Keratinocyte (primary cell): ENCODE measurements at regions not wholly inside any gene's neighbourhood (a gene's known extent, or its start where the extent isn't known, plus 50 kb on each side); places are given as distances from the start of the nearest gene placed in this dataset.

Experiments used
- DNase-seq: peaks from one replicate; pipeline ENCODE4 v3.0.0-alpha.2; 2011; ENCODE audit warnings: low read depth, missing footprints, low spot score
- FAIRE-seq: peaks from 2 replicates; lab custom pipeline; 2011; peaks lifted over from hg19 to GRCh38; lab: Jason Lieb, UNC
- H2AFZ ChIP-seq: 2 replicates; pipeline ENCODE4 v1.6.0; 2012; ENCODE audit warnings: low read length, control low read depth, inconsistent platforms; ENCODE audit not compliant: control insufficient read depth
- H3K27ac ChIP-seq: 2 replicates; pipeline ENCODE4 v1.5.1; 2011; ENCODE audit warnings: low read length; ENCODE audit not compliant: control insufficient read depth, insufficient read depth
- H3K27me3 ChIP-seq: 3 replicates; pipeline ENCODE4 v1.6.0; 2011; ENCODE audit warnings: low read length; ENCODE audit not compliant: control insufficient read depth, insufficient read depth; ENCODE audit errors: extremely low read depth
- H3K36me3 ChIP-seq, 2 experiments: 2 replicates in 1 of 2; 3 replicates in 1 of 2; pipeline ENCODE4 v1.5.1; 2011; ENCODE audit warnings: low read length in 2 of 2, mild to moderate bottlenecking in 1 of 2; ENCODE audit not compliant: control insufficient read depth in 2 of 2, insufficient read depth in 2 of 2; ENCODE audit errors: extremely low read depth in 1 of 2
- H3K4me1 ChIP-seq: 3 replicates; pipeline ENCODE4 v1.5.1; 2011; ENCODE audit warnings: low read length; ENCODE audit not compliant: control insufficient read depth, insufficient read depth; ENCODE audit errors: extremely low read depth
- H3K4me2 ChIP-seq: 3 replicates; pipeline ENCODE4 v1.6.0; 2011; ENCODE audit warnings: low read depth, low read length; ENCODE audit not compliant: control insufficient read depth, insufficient read depth; ENCODE audit errors: extremely low read depth
- H3K4me3 ChIP-seq, 3 experiments: fragments of 200-600 bp in 1 of 3; sonication (generic) in 1 of 3; 2 replicates in 2 of 3; 3 replicates in 1 of 3; pipeline ENCODE4 v1.5.1; 2011 to 2016; ENCODE audit warnings: low read length in 3 of 3, mild to moderate bottlenecking in 3 of 3, control low read depth in 2 of 3, inconsistent platforms in 1 of 3, low read depth in 1 of 3, mixed read lengths in 1 of 3, mixed run types in 1 of 3, moderate library complexity in 1 of 3; ENCODE audit not compliant: control insufficient read depth in 2 of 3, insufficient read depth in 2 of 3; ENCODE audit errors: extremely low read depth in 1 of 3
- H3K79me2 ChIP-seq: 2 replicates; pipeline ENCODE4 v1.6.0; 2012; ENCODE audit warnings: low read length; ENCODE audit not compliant: control insufficient read depth, insufficient read depth
- H3K9ac ChIP-seq: 3 replicates; pipeline ENCODE4 v1.6.0; 2011; ENCODE audit warnings: low read length; ENCODE audit not compliant: control insufficient read depth, insufficient read depth; ENCODE audit errors: extremely low read depth
- H3K9me1 ChIP-seq: 3 replicates; pipeline ENCODE4 v1.6.0; 2011; ENCODE audit warnings: low read length; ENCODE audit not compliant: control insufficient read depth, insufficient read depth; ENCODE audit errors: extremely low read depth
- H3K9me3 ChIP-seq: 2 replicates; pipeline ENCODE4 v1.5.1; 2012; ENCODE audit warnings: low read depth, low read length; ENCODE audit not compliant: control insufficient read depth
- H4K20me1 ChIP-seq: 3 replicates; pipeline ENCODE4 v1.6.0; 2011; ENCODE audit warnings: low read length; ENCODE audit not compliant: control insufficient read depth, insufficient read depth; ENCODE audit errors: extremely low read depth
- CTCF ChIP-seq, 3 experiments: IDR thresholded peaks in 1 of 3; conservative IDR thresholded peaks in 1 of 3; optimal IDR thresholded peaks in 1 of 3; 2 replicates in 2 of 3; 3 replicates in 1 of 3; pipeline versions ENCODE3 to v1.5.1; 2011; ENCODE audit warnings: low read length in 3 of 3, mild to moderate bottlenecking in 3 of 3, moderate library complexity in 2 of 3, control low read depth in 1 of 3, inconsistent platforms in 1 of 3; ENCODE audit not compliant: insufficient read depth in 2 of 3; ENCODE audit errors: extremely low read depth in 1 of 3
- EZH2 ChIP-seq: IDR thresholded peaks from one replicate; pipeline ENCODE4 v1.6.1; 2012; ENCODE audit warnings: inconsistent platforms, mild to moderate bottlenecking, low read length, moderate library complexity
- dilution Hi-C: fragments of 300-500 bp; cut with MboI; formaldehyde crosslinking; loops from one replicate; pipeline ENCODE4 v1.7.0; 2020; ENCODE audit warnings: low sequenced_read_pairs; ENCODE audit not compliant: extremely low pct_ligation_motif_present

GRCh38 chr4:189826657-189827056 is 114.0 kb upstream of the FRG1 start:
- no peak overlapping the region for H3K9ac ChIP-seq
- H3K36me3 ChIP-seq, result no peaks in the 10 kb centered on the region
- no peaks in the 10 kb centered on the region for H3K27me3 ChIP-seq
- no peak overlapping the region for H2AFZ ChIP-seq
- dilution Hi-C loops, result no loop called here
- H4K20me1 ChIP-seq, result no peaks in the 10 kb centered on the region
- no peak overlapping the region for H3K4me3 ChIP-seq
- no peaks in the 10 kb centered on the region for H3K9me1 ChIP-seq
- H3K4me2 ChIP-seq, result no peak overlapping the region
- no peaks in the 10 kb centered on the region for H3K79me2 ChIP-seq
- DNase-seq (no peak), FAIRE-seq (no peak)
- H3K9me3 ChIP-seq, result no peaks in the 10 kb centered on the region
- TF ChIP-seq CTCF (optimal IDR thresholded peaks at IDR 0.05 in 1 of 3, IDR thresholded peaks at IDR 0.05 in 1 of 3, conservative IDR thresholded peaks at IDR 0.05 in 1 of 3; ENCODE audit: extremely low read depth in 1 of 3, insufficient read depth in 2 of 3, low read length in 3 of 3) (no peak), EZH2 (no peak)
- no peaks in the 10 kb centered on the region for H3K4me1 ChIP-seq
- H3K27ac ChIP-seq, result no peak overlapping the region

- Histone ChIP-seq H3K9ac (no peak overlapping the region), H4K20me1 (no peaks in the 10 kb centered on the region), H2AFZ (no peak overlapping the region), H3K9me3 (no peaks in the 10 kb centered on the region), H3K4me2 (no peak overlapping the region), H3K9me1 (no peaks in the 10 kb centered on the region), H3K36me3 (no peaks in the 10 kb centered on the region), H3K4me3 (no peak overlapping the region), H3K79me2 (no peaks in the 10 kb centered on the region), H3K4me1 (no peaks in the 10 kb centered on the region), H3K27me3 (no peaks in the 10 kb centered on the region), H3K27ac (no peak overlapping the region)
- TF ChIP-seq EZH2 (no peak), CTCF (optimal IDR thresholded peaks at IDR 0.05 in 1 of 3, IDR thresholded peaks at IDR 0.05 in 1 of 3, conservative IDR thresholded peaks at IDR 0.05 in 1 of 3; ENCODE audit: extremely low read depth in 1 of 3, insufficient read depth in 2 of 3, low read length in 3 of 3) (no peak)
- DNase-seq, result no peak
- no peak for FAIRE-seq
- dilution Hi-C loops, result no loop called here
These were observed 112.5 kb upstream of the FRG1 start for GRCh38 chr4:189828081-189828697.
